Neural cell (in vitro differentiated cells): ENCODE measurements at regions not wholly inside any gene's neighbourhood (a gene's known extent, or its start where the extent isn't known, plus 50 kb on each side); places are given as distances from the start of the nearest gene placed in this dataset.
"Not testable (repeated sequence)": the region's sequence is repeated elsewhere in the genome, so short reads cannot be mapped to it uniquely, and the experiment has no call there.

Experiments used
- CTCF ChIP-seq: fragments of 450-650 bp; IDR thresholded peaks from 2 replicates; pipeline ENCODE4 v1.5.1; 2014; ENCODE audit warnings: antibody characterized with exemption, mild to moderate bottlenecking, moderate library complexity; ENCODE audit not compliant: poor library complexity, severe bottlenecking
- EZH2 ChIP-seq: fragments of 200-600, 300-800 bp; shearing (Covaris generic), sonication (generic); IDR thresholded peaks from 2 replicates; pipeline ENCODE4 v1.6.1; 2014; ENCODE audit warnings: antibody characterized with exemption, low read length, borderline replicate concordance, mild to moderate bottlenecking; ENCODE audit not compliant: insufficient read depth, poor library complexity, severe bottlenecking
- TAF1 ChIP-seq: IDR thresholded peaks from 2 replicates; pipeline ENCODE4 v1.6.1; 2012; ENCODE audit warnings: low read depth

- not testable (repeated sequence) for TF ChIP-seq CTCF, EZH2, TAF1
Measured at GRCh38 chr4:1520795-1521576, 114.7 kb upstream of the NKX1-1 start.
